ENCODE measurements at regions not wholly inside any gene's neighbourhood (a gene's known extent, or its start where the extent isn't known, plus 50 kb on each side); places are given as distances from the start of the nearest gene placed in this dataset.

DNA sequence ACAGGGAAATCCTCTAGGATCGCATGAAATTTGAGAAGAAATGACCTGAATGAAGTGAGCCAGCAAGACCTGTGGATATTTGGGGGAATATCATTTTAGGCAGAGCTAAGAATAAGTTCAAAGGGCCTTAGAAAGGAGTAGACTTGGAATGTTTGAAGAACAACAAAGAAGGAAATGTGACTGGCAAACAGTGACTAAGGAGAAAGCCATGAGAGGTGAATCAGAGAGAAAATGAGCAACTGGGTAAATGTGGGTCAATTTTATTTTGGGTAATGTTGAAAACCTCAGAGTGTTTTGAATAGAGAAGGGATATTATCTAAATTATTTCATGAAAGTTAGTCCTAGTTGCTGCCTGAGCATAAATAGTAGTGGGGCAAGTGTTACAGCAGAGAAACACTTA, 672.8 kb downstream of the LMO4 start:
- H3K4me3 Mint-ChIP-seq, result peak overlapping the region; percentile 6; the same call in 1 of the 2 replicates
- no peaks in the 10 kb centered on the region for H3K36me3 Mint-ChIP-seq (ENCODE audit: low read depth)
- H3K4me1 Mint-ChIP-seq (ENCODE audit: low read depth), result peaks cover 29% of the 10 kb centered on the region
- DNase-seq, result peak; percentile 40
- no peaks in the 10 kb centered on the region for H3K27me3 Mint-ChIP-seq (ENCODE audit: insufficient read depth)
- no peaks in the 10 kb centered on the region for H3K9me3 Mint-ChIP-seq
- TF ChIP-seq, protein P1, sequence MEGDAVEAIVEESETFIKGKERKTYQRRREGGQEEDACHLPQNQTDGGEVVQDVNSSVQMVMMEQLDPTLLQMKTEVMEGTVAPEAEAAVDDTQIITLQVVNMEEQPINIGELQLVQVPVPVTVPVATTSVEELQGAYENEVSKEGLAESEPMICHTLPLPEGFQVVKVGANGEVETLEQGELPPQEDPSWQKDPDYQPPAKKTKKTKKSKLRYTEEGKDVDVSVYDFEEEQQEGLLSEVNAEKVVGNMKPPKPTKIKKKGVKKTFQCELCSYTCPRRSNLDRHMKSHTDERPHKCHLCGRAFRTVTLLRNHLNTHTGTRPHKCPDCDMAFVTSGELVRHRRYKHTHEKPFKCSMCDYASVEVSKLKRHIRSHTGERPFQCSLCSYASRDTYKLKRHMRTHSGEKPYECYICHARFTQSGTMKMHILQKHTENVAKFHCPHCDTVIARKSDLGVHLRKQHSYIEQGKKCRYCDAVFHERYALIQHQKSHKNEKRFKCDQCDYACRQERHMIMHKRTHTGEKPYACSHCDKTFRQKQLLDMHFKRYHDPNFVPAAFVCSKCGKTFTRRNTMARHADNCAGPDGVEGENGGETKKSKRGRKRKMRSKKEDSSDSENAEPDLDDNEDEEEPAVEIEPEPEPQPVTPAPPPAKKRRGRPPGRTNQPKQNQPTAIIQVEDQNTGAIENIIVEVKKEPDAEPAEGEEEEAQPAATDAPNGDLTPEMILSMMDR (IDR thresholded peaks at IDR 0.05), result no peak
- H3K27ac Mint-ChIP-seq, result peak overlapping the region; percentile 11

DNA sequence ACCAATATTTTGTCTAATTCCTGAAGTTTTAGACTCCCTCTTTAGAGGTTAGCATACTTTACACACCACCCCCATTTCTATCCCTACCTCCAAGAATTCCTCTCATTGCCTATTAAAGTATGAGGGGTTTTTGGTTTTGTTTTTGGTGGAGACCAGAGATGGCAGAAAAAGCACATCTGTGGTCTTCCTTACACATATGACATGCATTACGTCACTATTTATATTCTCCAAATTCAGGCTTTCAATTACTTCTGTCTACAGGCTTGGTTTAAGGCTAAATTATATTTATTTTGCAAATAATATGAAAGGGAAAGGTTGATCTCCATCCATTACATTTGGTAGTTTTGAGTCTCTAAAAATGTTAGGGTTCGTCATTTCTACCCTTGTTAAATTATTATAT, 674.6 kb downstream of the LMO4 start:
- no peak for DNase-seq
- H3K36me3 Mint-ChIP-seq (ENCODE audit: low read depth), result no peaks in the 10 kb centered on the region
- no peak overlapping the region for H3K27ac Mint-ChIP-seq

DNA sequence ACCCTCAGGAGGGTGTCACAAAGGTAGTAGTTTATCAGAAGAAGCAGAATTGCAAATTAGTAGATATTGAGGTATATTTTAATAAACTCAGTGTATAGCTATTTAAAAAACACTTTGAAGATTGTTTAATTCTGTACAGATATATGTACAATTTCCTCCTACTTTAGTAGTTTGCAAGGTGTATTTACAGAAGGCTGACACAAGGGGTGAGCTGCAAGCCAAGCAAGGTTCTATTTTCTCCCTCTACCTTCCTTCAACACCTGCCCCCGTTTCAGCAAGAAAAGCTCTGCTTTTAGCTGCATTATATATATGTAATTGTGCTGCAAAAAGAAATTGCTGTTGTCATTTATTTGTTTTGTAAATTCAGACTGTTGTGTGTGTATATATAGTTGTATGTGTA, 674.2 kb upstream of the PKN2 start:
- Mint-ChIP-seq H3K36me3 (ENCODE audit: low read depth) (no peaks in the 10 kb centered on the region), H3K9me3 (no peaks in the 10 kb centered on the region), H3K4me1 (ENCODE audit: low read depth) (no peaks in the 10 kb centered on the region), H3K27ac (no peak overlapping the region), H3K4me3 (no peak overlapping the region), H3K27me3 (ENCODE audit: insufficient read depth) (no peaks in the 10 kb centered on the region)
- no peak for DNase-seq
- TF ChIP-seq, protein P1 (IDR thresholded peaks at IDR 0.05), result no peak

More for the DNA sequence above, 674.6 kb downstream of the LMO4 start:
- H3K9me3 Mint-ChIP-seq, result no peaks in the 10 kb centered on the region
- H3K4me1 Mint-ChIP-seq (ENCODE audit: low read depth), result peaks cover 29% of the 10 kb centered on the region
- no peaks in the 10 kb centered on the region for H3K27me3 Mint-ChIP-seq (ENCODE audit: insufficient read depth)
- H3K4me3 Mint-ChIP-seq, result no peak overlapping the region
- TF ChIP-seq, protein P1 (IDR thresholded peaks at IDR 0.05), result no peak

DNA sequence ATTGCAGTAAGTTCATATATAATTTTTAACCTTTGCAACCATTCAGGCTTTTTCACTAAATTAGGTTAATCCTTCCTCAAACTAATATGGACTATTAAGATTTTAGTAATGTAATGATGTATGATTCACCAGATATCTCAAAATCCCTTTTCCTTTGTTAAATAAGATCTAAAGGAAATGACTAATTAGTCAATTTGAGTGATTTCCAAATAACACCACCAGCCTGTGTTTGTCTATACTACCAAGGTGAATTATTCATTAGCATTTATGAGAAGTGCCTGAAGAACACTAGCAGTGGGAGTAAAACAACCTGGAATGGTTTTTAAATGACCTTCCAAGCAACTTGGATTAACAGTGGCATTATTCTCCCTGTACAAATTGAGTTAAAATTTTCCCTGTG, 670.6 kb upstream of the PKN2 start:
- no peaks in the 10 kb centered on the region for H3K9me3 Mint-ChIP-seq
- H3K27me3 Mint-ChIP-seq (ENCODE audit: insufficient read depth), result no peaks in the 10 kb centered on the region
- DNase-seq, result no peak
- no peaks in the 10 kb centered on the region for H3K36me3 Mint-ChIP-seq (ENCODE audit: low read depth)
- H3K27ac Mint-ChIP-seq, result no peak overlapping the region
- TF ChIP-seq, protein P1 (IDR thresholded peaks at IDR 0.05), result no peak
- no peaks in the 10 kb centered on the region for H3K4me1 Mint-ChIP-seq (ENCODE audit: low read depth)
- no peak overlapping the region for H3K4me3 Mint-ChIP-seq

DNA sequence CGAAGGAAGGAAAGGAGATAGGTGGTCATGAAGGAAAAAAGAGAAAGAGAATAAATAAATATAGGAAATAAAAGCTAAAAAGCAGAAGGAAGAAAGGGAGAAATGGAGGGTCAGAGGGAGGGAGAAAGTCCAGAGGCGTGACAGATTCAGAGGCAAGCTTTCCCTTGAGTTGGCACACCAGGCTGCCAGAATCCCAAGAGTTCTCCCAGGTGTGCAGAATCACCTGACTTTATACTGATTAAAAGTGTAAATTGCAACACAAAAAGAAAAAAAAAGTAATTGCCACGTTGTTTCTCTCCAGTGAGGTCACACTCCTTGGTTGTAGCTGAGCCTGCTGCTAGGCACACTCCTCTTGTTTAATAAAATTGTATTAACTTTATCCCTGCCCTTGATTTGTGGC, 669.9 kb upstream of the PKN2 start:
- Mint-ChIP-seq H3K4me1 (ENCODE audit: low read depth) (no peaks in the 10 kb centered on the region), H3K36me3 (ENCODE audit: low read depth) (no peaks in the 10 kb centered on the region), H3K4me3 (no peak overlapping the region), H3K9me3 (no peaks in the 10 kb centered on the region), H3K27ac (no peak overlapping the region), H3K27me3 (ENCODE audit: insufficient read depth) (no peaks in the 10 kb centered on the region)
- no peak for DNase-seq
- TF ChIP-seq, protein P1 (IDR thresholded peaks at IDR 0.05), result no peak

DNA sequence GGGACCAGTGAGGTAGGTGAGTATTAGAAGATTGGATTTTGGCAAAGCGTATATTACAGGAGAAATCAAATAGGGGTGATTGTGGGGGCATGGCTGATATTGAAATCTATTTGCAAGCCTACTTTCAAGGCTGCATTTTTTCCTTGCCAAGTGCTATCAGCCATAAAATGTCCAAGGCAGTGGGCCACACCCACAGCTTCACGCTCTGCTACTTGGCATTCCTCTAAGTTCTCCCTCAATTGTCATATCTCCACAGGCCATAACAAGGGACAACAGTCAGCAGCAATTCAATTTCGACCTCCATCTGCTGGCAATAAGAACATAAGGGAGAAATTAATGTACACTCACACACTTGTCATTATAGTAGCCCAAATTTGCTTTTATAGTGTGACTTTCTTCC, 667.1 kb upstream of the PKN2 start:
- no peak overlapping the region for H3K4me3 Mint-ChIP-seq
- peaks cover 2% of the 10 kb centered on the region; the same call in 1 of the 2 replicates for H3K27me3 Mint-ChIP-seq (ENCODE audit: insufficient read depth)
- no peak overlapping the region for H3K27ac Mint-ChIP-seq
- DNase-seq, result no peak
- H3K36me3 Mint-ChIP-seq (ENCODE audit: low read depth), result no peaks in the 10 kb centered on the region
- no peaks in the 10 kb centered on the region for H3K9me3 Mint-ChIP-seq
- TF ChIP-seq, protein P1 (IDR thresholded peaks at IDR 0.05), result no peak
- H3K4me1 Mint-ChIP-seq (ENCODE audit: low read depth), result no peaks in the 10 kb centered on the region
